HepG2 (cell line): ENCODE measurements at regions not wholly inside any gene's neighbourhood (a gene's known extent, or its start where the extent isn't known, plus 50 kb on each side); places are given as distances from the start of the nearest gene placed in this dataset.

ENCODE experiments used
- ATAC-seq: fragments of 200-7000 bp; cut with Tn5 transposase; 3 replicates; pipeline ENCODE4 v1.9.1; 2020; ENCODE audit warnings: mild to moderate bottlenecking, moderate library complexity
- BruUV-seq: library from RNA; stranded (reverse); fragments of 400-500 nt; replicated peaks from 2 replicates; lab custom pipeline; 2021; lab: Mats Ljungman, UMichigan
- CTCF ChIA-PET: fragments of 300-600 bp; formaldehyde crosslinking; extraction: SDS; loops from one replicate; lab custom pipeline; 2021; ENCODE audit warnings: low total read pairs, inconsistent platforms, low intra/inter-chr PET ratio; lab: Yijun Ruan, JAX
- POLR2A ChIA-PET: fragments of 350-600 bp; sonication (Branson Sonifier 250); formaldehyde crosslinking; loops from one replicate; lab custom pipeline; 2020; ENCODE audit warnings: antibody characterized with exemption, inconsistent platforms; lab: Yijun Ruan, JAX
- DNase-seq: peaks from one replicate; pipeline ENCODE4 v3.0.0-alpha.2; 2015; ENCODE audit warnings: low spot score
- FAIRE-seq: peaks from 3 replicates; lab custom pipeline; 2011; peaks lifted over from hg19 to GRCh38; lab: Jason Lieb, UNC
- H2AFZ ChIP-seq: one replicate; pipeline ENCODE4 v1.6.1; 2011; ENCODE audit warnings: low read length, inconsistent platforms
- H3K27ac ChIP-seq: fragments of 300-600 bp; 3 replicates; pipeline ENCODE4 v1.8.0; 2011; ENCODE audit warnings: mixed run types, mild to moderate bottlenecking, mixed read lengths, low read length, inconsistent platforms; ENCODE audit not compliant: insufficient read depth; ENCODE audit errors: extremely low read length
- H3K27me3 ChIP-seq, 2 experiments: fragments of 200-600 bp in 1 of 2; 2 replicates in 1 of 2; 3 replicates in 1 of 2; pipeline versions ENCODE4 v1.6.0 to v1.8.0; 2011; ENCODE audit warnings: low read length in 2 of 2, mild to moderate bottlenecking in 2 of 2, moderate library complexity in 2 of 2, inconsistent platforms in 1 of 2; ENCODE audit not compliant: insufficient read depth in 2 of 2, control insufficient read depth in 1 of 2
- H3K36me3 ChIP-seq, 2 experiments: fragments of 200-600 bp in 1 of 2; replicated peaks in 1 of 2; 2 replicates in 1 of 2; 3 replicates in 1 of 2; pipeline versions ENCODE4 v1.5.1 to v1.8.0; 2011; ENCODE audit warnings: low read length in 2 of 2, inconsistent platforms in 1 of 2; ENCODE audit not compliant: insufficient read depth in 2 of 2, control insufficient read depth in 1 of 2
- H3K4me1 ChIP-seq: 2 replicates; pipeline ENCODE4 v1.5.1; 2012; ENCODE audit warnings: low read length, inconsistent platforms; ENCODE audit not compliant: insufficient read depth
- H3K4me2 ChIP-seq: 2 replicates; pipeline ENCODE4 v1.6.0; 2011; ENCODE audit warnings: low read depth, low read length, inconsistent platforms
- H3K4me3 ChIP-seq, 3 experiments: fragments of 200-600 bp in 1 of 3; sonication (generic), shearing (Covaris generic) in 1 of 3; replicated peaks in 1 of 3; 2 replicates each; pipeline ENCODE4 v1.5.1; 2011 to 2016; ENCODE audit warnings: low read length in 3 of 3, inconsistent platforms in 2 of 3, low read depth in 2 of 3, mild to moderate bottlenecking in 2 of 3, control low read depth in 1 of 3, mixed read lengths in 1 of 3; ENCODE audit not compliant: insufficient read depth in 1 of 3
- H3K79me2 ChIP-seq: one replicate; pipeline ENCODE4 v1.6.1; 2011; ENCODE audit warnings: low read length, inconsistent platforms; ENCODE audit not compliant: insufficient read depth
- H3K9ac ChIP-seq: 2 replicates; pipeline ENCODE4 v1.6.0; 2011; ENCODE audit warnings: mild to moderate bottlenecking, low read depth, low read length, inconsistent platforms; ENCODE audit not compliant: insufficient read depth
- H3K9me3 ChIP-seq: 2 replicates; pipeline ENCODE4 v1.5.1; 2012; ENCODE audit warnings: mild to moderate bottlenecking, low read length
- H4K20me1 ChIP-seq: 2 replicates; pipeline ENCODE4 v1.6.0; 2011; ENCODE audit warnings: inconsistent platforms, mild to moderate bottlenecking, low read length, moderate library complexity; ENCODE audit not compliant: insufficient read depth
- CREB1 ChIP-seq, 2 experiments: fragments of 450-650 bp in 1 of 2; IDR thresholded peaks; 2 replicates each; pipeline ENCODE4 v1.6.1; 2016 to 2017; ENCODE audit warnings: control low read depth in 1 of 2, mild to moderate bottlenecking in 1 of 2, missing compliant biosample characterization in 1 of 2, missing genetic modification characterization in 1 of 2
- LCORL ChIP-seq, 2 experiments: fragments of 450-650 bp in 1 of 2; sonication (generic) in 1 of 2; formaldehyde crosslinking in 1 of 2; IDR thresholded peaks; 2 replicates each; pipeline versions ENCODE4 v1.5.0 to v1.6.1; 2017 to 2020; ENCODE audit warnings: antibody characterized with exemption in 1 of 2, missing genetic modification reagents in 1 of 2
- REXO4 ChIP-seq: sonication (generic); formaldehyde crosslinking; IDR thresholded peaks from 2 replicates; pipeline ENCODE4 v1.8.0; 2022; ENCODE audit warnings: missing genetic modification reagents, mild to moderate bottlenecking, borderline replicate concordance
- SP2 ChIP-seq: sonication (generic); formaldehyde crosslinking; IDR thresholded peaks from 2 replicates; pipeline ENCODE4 v1.5.1; 2020; ENCODE audit warnings: mild to moderate bottlenecking, missing genetic modification reagents
- ZZZ3 ChIP-seq: sonication (generic); formaldehyde crosslinking; IDR thresholded peaks from 2 replicates; pipeline ENCODE4 v1.4.0; 2020; ENCODE audit warnings: missing genetic modification reagents, mild to moderate bottlenecking, borderline replicate concordance
- in situ Hi-C: cut with HindIII; loops from 2 replicates; pipeline ENCODE4 v1.10.0; 2017; ENCODE audit warnings: low pct_unique_long_range_greater_than_20kb; ENCODE audit not compliant: extremely low pct_ligation_motif_present
- intact Hi-C: fragments of 100-400 bp; cut with micrococcal nuclease; formaldehyde crosslinking; loops from one replicate; pipeline ENCODE4 v1.10.0; 2022; ENCODE audit not compliant: unreplicated experiment

- Histone ChIP-seq H3K4me3 (no peak overlapping the region), H3K27ac (no peak overlapping the region), H4K20me1 (no peaks in the 10 kb centered on the region), H3K4me1 (no peaks in the 10 kb centered on the region), H3K27me3 (no peaks in the 10 kb centered on the region), H3K9me3 (no peaks in the 10 kb centered on the region), H3K9ac (no peak overlapping the region), H2AFZ (no peak overlapping the region), H3K79me2 (no peaks in the 10 kb centered on the region), H3K36me3 (no peaks in the 10 kb centered on the region), H3K4me2 (no peak overlapping the region)
- intact Hi-C loops (no loop called here), in situ Hi-C loops (no loop called here)
- BruUV-seq = no TSS peak
- DNase-seq (peak; percentile 2), FAIRE-seq (no peak), ATAC-seq (no peak)
- TF ChIP-seq CREB1 (IDR thresholded peaks at IDR 0.05) (peak; percentile 37; the same call in 1 of the 2 replicates), CREB1 (CRISPR knock-in tag; IDR thresholded peaks at IDR 0.05) (no peak), LCORL (IDR thresholded peaks at IDR 0.05) (no peak), LCORL (CRISPR knock-in tag; IDR thresholded peaks at IDR 0.05) (no peak), ZZZ3 (CRISPR knock-in tag) (no peak)
- POLR2A ChIA-PET = no interaction called here
- CTCF ChIA-PET = no interaction called here
Observed at GRCh38 chr6:50305660-50306059, 255.9 kb upstream of the DEFB112 start.

GRCh38 chr6:50318536-50318935 is 268.8 kb upstream of the DEFB112 start:
- DNase-seq (no peak), FAIRE-seq (no peak), ATAC-seq (no peak)
- BruUV-seq = no TSS peak
- no peak overlapping the region for H3K4me3 ChIP-seq
- H3K27ac ChIP-seq = no peak overlapping the region
- TF ChIP-seq SP2 (CRISPR knock-in tag) = no peak
- no peak for TF ChIP-seq REXO4 (CRISPR knock-in tag)
- no peaks in the 10 kb centered on the region for H3K79me2 ChIP-seq
- POLR2A ChIA-PET = no interaction called here
- no peaks in the 10 kb centered on the region for H4K20me1 ChIP-seq
- in situ Hi-C loops = no loop called here
- intact Hi-C loops = no loop called here
- peaks cover 1% of the 10 kb centered on the region; the same call in 1 of the 2 replicates for H3K9me3 ChIP-seq
- no peak overlapping the region for H3K4me2 ChIP-seq
- no peaks in the 10 kb centered on the region for H3K4me1 ChIP-seq
- CTCF ChIA-PET = no interaction called here
- no peak overlapping the region for H2AFZ ChIP-seq
- H3K9ac ChIP-seq = no peak overlapping the region
- no peaks in the 10 kb centered on the region for H3K27me3 ChIP-seq
- H3K36me3 ChIP-seq = no peaks in the 10 kb centered on the region
